Heart left ventricle (tissue), 13 donors: ENCODE measurements at regions not wholly inside any gene's neighbourhood (a gene's known extent, or its start where the extent isn't known, plus 50 kb on each side); places are given as distances from the start of the nearest gene placed in this dataset.

Source experiments
- POLR2A ChIP-seq, 2 donors: fragments of 450-650 bp; IDR thresholded peaks; one replicate each; pipeline ENCODE4 v1.6.1; 2017; ENCODE audit warnings: antibody characterized with exemption in 2 of 2, mild to moderate bottlenecking in 2 of 2, moderate library complexity in 2 of 2
- TF ChIP-seq, protein P1 (sequence below), 12 donors: fragments of 200-600 bp; sonication (generic) in 4 of 12; IDR thresholded peaks; one replicate each; pipeline versions ENCODE4 v1.5.0 to v1.8.0; 2018 to 2022; ENCODE audit warnings: antibody characterized with exemption in 12 of 12, mild to moderate bottlenecking in 5 of 12
- donor health status: ischemic (EF 13 %, LVEDD 7.1; RV severe dilation, severe dysfunction).
- donor health status: DM: no; HTN: yes; CAD: no.
- donor health status: DM: no; HTN: no; CAD: no.
- donor health status: ischemic (EF 25% LVEDD 6.9; RV normal size, moderate dysfunction).
- donor health status: ischemic (EF 25% LVEDD 5.7; RV mildly dilated, moderate dysfunction).
- donor health status: ischemic (EF 35%, LVEDD 5.7; RV mildly dilated, moderate dysfunction).
- donor health status: nonischemic (EF 11% LVEDD 7.7; RV severe dilation, severe dysfunction).
- donor health status: DM: yes; HTN: yes; CAD: no.
- donor health status: PGD.
- donor health status: ischemic (EF 29% LVEDD 5.4; RV normal size, mild dysfunction).
- donor health status: nonischemic (EF 23%, LVEDD 6.1; RV moderate dilation, normal function).

DNA sequence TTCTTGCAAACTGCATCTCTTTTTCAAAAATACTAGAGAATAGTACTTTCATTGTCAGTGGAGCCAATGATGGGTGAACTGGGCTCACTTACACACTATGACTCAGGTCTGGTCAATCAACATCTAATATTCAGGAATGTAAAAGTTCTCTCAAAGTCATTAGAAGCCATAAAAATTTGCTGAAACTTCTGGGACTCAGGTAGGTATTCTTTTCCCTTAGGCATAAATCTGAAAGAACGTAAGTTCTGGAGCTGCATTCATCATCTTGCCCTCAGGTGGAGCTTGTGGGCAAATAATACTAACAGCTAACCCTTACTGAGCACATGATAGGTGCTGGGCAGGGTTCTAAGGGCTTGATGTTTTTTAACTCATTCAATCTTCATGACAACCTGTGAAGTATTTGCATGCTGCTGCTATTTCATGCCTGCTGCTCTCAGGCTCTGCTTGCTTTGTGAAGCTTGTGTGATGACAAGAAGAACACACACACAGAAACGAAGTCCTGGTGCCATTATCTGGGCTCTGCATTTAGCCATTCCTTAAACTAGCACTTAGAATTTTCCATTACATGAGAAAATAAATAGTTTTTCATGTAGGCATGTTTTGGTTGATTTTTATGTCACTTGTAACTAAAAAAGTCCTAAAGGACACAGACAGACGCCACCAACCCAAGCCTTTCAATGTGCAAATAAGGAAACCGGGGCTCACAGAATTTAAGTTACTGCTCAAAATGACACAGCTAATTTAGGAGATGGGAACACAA is 394.2 kb upstream of the LYPLAL1 start:
- TF ChIP-seq POLR2A (IDR thresholded peaks at IDR 0.05) = no peak
- TF ChIP-seq, protein P1, sequence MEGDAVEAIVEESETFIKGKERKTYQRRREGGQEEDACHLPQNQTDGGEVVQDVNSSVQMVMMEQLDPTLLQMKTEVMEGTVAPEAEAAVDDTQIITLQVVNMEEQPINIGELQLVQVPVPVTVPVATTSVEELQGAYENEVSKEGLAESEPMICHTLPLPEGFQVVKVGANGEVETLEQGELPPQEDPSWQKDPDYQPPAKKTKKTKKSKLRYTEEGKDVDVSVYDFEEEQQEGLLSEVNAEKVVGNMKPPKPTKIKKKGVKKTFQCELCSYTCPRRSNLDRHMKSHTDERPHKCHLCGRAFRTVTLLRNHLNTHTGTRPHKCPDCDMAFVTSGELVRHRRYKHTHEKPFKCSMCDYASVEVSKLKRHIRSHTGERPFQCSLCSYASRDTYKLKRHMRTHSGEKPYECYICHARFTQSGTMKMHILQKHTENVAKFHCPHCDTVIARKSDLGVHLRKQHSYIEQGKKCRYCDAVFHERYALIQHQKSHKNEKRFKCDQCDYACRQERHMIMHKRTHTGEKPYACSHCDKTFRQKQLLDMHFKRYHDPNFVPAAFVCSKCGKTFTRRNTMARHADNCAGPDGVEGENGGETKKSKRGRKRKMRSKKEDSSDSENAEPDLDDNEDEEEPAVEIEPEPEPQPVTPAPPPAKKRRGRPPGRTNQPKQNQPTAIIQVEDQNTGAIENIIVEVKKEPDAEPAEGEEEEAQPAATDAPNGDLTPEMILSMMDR (IDR thresholded peaks at IDR 0.05) = no peak
